Endothelial cell of umbilical vein (primary cell): ENCODE measurements at regions not wholly inside any gene's neighbourhood (a gene's known extent, or its start where the extent isn't known, plus 50 kb on each side); places are given as distances from the start of the nearest gene placed in this dataset.

Source experiments
- POLR2A ChIP-seq: IDR thresholded peaks from 2 replicates; pipeline ENCODE4 v1.6.1; 2012; ENCODE audit warnings: low read depth, mild to moderate bottlenecking, control low read depth, low read length
- POLR2AphosphoS5 ChIP-seq: IDR thresholded peaks from 2 replicates; pipeline ENCODE4 v1.6.1; 2012; ENCODE audit warnings: low read depth, mild to moderate bottlenecking, control low read depth, low read length, moderate library complexity; ENCODE audit not compliant: insufficient read depth
- TF ChIP-seq, protein P1 (sequence below), 2 donors: IDR thresholded peaks; 1 replicate in 1 of 2; 2 replicates in 1 of 2; pipeline ENCODE4 v1.5.1; 2011; ENCODE audit warnings: low read length in 2 of 2, mild to moderate bottlenecking in 2 of 2, moderate library complexity in 2 of 2, control low read depth in 1 of 2, inconsistent platforms in 1 of 2, low read depth in 1 of 2; ENCODE audit not compliant: insufficient read depth in 1 of 2; ENCODE audit errors: extremely low read depth in 1 of 2

DNA sequence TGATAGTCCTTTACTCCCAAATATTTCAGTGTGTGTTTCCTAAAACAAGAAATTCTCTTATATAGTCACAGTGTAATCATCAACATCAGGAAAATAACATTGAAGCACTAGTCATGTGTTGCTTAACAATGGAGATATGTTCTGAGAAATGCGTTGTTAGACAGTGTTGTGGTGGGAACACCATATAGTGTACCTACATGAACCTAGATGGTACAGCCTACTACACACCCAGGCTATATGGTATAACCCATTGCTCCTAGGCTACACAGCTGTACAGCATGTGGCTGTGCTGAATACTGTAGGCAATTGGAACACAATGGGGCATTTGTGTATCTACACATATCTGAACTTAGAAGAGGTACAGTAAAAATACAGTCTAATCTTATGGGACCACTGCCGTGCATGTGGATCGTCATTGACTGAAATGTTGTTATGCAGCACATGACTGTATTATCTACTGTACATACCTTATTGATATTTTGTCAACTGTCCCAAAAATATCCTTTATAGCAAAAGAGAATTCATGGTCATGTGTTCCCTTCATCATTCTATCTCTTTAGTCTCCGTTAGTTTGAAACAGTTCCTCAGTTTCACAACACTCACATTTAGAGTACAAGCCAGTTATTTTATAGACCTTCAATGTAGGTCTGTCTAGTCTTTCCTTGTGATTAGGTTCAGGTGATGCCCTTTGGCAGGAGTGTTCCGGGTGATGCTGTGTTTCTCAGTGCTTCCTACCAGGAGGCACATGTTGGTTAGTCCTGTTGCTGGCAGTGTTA, 109.7 kb downstream of the SLC25A47 start:
- TF ChIP-seq, protein P1, sequence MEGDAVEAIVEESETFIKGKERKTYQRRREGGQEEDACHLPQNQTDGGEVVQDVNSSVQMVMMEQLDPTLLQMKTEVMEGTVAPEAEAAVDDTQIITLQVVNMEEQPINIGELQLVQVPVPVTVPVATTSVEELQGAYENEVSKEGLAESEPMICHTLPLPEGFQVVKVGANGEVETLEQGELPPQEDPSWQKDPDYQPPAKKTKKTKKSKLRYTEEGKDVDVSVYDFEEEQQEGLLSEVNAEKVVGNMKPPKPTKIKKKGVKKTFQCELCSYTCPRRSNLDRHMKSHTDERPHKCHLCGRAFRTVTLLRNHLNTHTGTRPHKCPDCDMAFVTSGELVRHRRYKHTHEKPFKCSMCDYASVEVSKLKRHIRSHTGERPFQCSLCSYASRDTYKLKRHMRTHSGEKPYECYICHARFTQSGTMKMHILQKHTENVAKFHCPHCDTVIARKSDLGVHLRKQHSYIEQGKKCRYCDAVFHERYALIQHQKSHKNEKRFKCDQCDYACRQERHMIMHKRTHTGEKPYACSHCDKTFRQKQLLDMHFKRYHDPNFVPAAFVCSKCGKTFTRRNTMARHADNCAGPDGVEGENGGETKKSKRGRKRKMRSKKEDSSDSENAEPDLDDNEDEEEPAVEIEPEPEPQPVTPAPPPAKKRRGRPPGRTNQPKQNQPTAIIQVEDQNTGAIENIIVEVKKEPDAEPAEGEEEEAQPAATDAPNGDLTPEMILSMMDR (IDR thresholded peaks at IDR 0.05; ENCODE audit: extremely low read depth in 1 of 2, insufficient read depth in 1 of 2, low read depth in 1 of 2, low read length in 2 of 2): no peak
- no peak for TF ChIP-seq POLR2AphosphoS5
- TF ChIP-seq POLR2A: no peak
